GM18502 (cell line): ENCODE measurements at regions not wholly inside any gene's neighbourhood (a gene's known extent, or its start where the extent isn't known, plus 50 kb on each side); places are given as distances from the start of the nearest gene placed in this dataset.

Experiments
- ATAC-seq: cut with Tn5 transposase; IDR thresholded peaks from one replicate; pipeline ENCODE4 v1.9.1; 2021; ENCODE audit warnings: mild to moderate bottlenecking; ENCODE audit not compliant: unreplicated experiment, poor library complexity

- ATAC-seq: no peak
Measured at GRCh38 chr16:24414534-24414933, 124.8 kb upstream of the RBBP6 start.

GRCh38 chr16:24418733-24419132 lies 120.6 kb upstream of the RBBP6 start:
- ATAC-seq: no peak

DNA sequence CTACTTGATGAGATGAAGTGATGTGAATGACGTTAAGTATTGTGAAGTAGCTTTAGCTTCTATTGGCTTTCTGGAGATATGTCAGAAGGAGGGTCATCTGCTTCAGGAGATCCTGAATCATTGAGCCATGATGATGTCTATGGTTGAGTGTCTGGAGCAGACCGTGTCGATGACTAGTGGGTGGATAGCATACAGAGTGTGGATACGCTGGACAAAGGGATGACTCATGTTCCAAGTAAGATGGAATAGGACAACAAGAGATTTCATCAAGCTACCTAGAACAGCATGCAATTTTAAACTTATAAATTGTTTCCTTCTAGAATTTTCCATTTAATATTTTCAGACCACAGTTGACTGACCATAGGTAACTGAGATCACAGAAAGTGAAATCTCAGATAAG lies 116.1 kb upstream of the RBBP6 start:
- no peak for ATAC-seq

DNA sequence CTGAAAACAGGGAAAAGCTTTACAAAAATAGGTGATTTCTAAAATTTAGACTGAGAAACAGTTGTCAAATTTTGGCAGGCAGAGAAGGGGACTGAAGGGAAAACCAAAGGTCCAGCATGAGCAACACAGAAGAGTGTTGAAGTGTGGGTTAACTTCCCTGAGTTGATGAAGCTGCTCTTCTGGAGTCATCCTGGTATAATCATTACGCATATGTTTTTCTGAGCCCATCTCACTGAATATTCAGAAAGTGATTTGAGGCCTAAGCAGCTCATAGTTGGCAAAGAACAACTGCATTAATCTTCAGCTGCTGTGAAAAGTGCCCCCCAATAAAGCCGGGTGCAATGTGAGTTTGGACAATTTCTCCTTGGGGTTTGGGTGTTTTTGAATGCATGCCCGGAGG lies 115.0 kb upstream of the RBBP6 start:
- no peak for ATAC-seq

- ATAC-seq: no peak
Measured at GRCh38 chr16:24427840-24428239, 111.5 kb upstream of the RBBP6 start.

- ATAC-seq: no peak
Measured at GRCh38 chr16:24428756-24429155, 110.6 kb upstream of the RBBP6 start.

GRCh38 chr16:24430954-24431760 lies 108.2 kb upstream of the RBBP6 start:
- ATAC-seq: peak; percentile 50

- ATAC-seq: no peak
Measured at GRCh38 chr16:24433706-24434105, 105.7 kb upstream of the RBBP6 start.

GRCh38 chr16:24440306-24440705 lies 99.1 kb upstream of the RBBP6 start:
- no peak for ATAC-seq

DNA sequence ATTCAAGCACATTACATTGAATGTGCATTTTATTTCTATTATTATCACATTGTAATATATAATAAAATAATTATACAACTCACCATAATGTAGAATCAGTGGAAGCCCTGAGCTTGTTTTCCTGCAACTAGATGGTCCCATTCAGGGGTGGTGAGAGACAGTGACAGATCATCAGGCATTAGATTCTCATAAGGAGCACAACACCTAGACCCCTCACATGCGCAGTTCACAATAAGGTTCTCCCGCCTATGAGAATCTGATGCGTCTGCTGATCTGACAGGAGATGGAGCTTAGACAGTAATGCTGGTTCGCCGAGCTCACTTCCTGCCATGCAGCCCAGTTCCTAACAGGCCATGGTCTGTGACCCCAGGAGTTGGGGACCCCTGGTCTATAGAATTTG lies 96.7 kb upstream of the RBBP6 start:
- ATAC-seq: no peak

DNA sequence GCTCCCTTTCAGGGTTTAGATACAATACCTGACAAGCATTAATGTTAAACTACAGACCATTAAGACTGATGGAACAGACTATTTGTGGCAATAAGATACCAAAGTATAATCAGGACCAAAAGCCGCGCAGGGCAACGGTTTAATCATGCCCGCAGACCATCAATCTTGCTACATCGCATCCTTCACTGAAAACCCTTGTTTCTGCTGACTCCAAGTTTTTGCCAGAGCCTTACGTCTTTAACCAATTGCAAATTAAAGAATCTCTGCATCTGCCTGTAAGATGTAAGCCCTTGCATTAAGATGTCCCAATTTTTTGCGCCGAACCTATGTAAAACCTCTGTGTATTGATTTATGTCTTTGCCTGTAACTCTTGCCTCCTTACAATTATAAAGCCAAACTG lies 94.2 kb upstream of the RBBP6 start:
- no peak for ATAC-seq

DNA sequence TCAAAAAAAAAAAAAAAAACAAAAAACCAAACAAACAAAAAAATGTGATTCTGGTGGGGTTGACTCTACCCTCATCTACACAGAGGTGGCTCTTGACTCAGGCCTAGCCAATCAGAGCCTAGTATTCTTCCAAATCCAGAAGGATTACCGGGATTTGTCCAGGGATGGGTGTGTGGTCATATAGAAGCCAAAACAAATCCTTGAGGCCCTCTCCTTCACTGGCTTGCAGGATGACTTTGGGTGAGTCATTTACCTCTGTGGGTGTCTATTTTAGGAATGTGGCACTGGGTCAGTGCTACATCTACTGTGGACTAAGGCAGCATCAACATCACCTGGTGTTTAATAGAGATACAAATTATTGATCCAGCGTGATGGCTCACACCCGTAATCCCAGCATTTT lies 93.2 kb upstream of the RBBP6 start:
- ATAC-seq: no peak

GRCh38 chr16:24452724-24453123 lies 86.6 kb upstream of the RBBP6 start:
- no peak for ATAC-seq

- ATAC-seq: no peak
Measured at GRCh38 chr16:24463196-24463945, 76.0 kb upstream of the RBBP6 start.

DNA sequence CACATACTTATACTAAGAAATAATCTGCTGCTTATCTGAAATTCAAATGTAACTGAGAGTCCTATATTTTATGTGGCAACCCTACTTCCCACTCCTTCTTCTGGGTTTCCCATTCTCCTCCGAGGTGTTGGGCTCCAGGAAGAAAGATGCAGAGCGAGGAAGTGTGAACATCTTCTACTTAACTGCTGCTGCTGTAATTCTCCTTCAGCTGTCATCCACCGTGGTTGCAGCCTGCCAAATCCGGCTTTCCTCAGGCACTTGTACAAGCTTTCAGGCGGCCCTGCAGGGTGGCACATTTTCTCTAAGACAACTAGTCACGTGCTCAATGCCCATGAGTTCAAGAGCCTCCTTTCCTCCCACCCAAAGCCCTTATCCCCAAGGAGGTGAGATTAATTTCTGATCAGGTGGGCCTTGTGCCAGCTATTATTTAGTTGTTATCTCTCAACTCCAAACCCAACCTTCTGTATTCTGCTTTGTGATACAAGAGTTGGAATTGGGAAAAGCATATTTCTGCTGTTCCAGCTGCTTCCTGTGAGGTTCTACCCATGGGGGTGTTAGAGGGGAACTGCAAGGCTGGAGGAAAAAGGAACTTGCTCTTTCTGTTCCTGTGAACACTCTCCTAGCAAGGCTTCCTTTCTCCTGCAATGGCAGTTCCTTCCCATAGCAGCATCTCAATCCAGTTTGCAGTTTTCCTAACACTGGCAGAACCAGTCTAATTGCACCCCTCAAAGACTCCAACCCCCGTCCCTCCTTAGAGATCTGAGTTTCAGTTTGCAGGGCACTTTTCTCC lies 67.6 kb upstream of the RBBP6 start:
- no peak for ATAC-seq

GRCh38 chr16:24477492-24477891 lies 61.9 kb upstream of the RBBP6 start:
- ATAC-seq: no peak

GRCh38 chr16:24478401-24478800 lies 61.0 kb upstream of the RBBP6 start:
- ATAC-seq: no peak

- no peak for ATAC-seq
Measured at GRCh38 chr16:24482681-24483202, 56.6 kb upstream of the RBBP6 start.

- ATAC-seq: no peak
Measured at GRCh38 chr16:24488045-24488444, 51.3 kb upstream of the RBBP6 start.
